SKM-1 (cell line): ENCODE measurements at regions not wholly inside any gene's neighbourhood (a gene's known extent, or its start where the extent isn't known, plus 50 kb on each side); places are given as distances from the start of the nearest gene placed in this dataset.

Source experiments
- DNase-seq: peaks from one replicate; lab custom pipeline; 2025; ENCODE audit not compliant: unreplicated experiment; lab: John Stamatoyannopoulos, UW

- DNase-seq = no peak
Observed at GRCh38 chr4:155081222-155081621, 127.2 kb upstream of the NPY2R start.

GRCh38 chr4:155085843-155086530, 122.4 kb upstream of the NPY2R start:
- DNase-seq = no peak

GRCh38 chr4:155094201-155094820, 114.1 kb upstream of the NPY2R start:
- no peak for DNase-seq

- no peak for DNase-seq
Observed at GRCh38 chr4:155099231-155099630, 109.2 kb upstream of the NPY2R start.

- DNase-seq = no peak
Observed at GRCh38 chr4:155106629-155107028, 101.8 kb upstream of the NPY2R start.

- no peak for DNase-seq
Observed at GRCh38 chr4:155107059-155107458, 101.4 kb upstream of the NPY2R start.

- DNase-seq = no peak
Observed at GRCh38 chr4:155114790-155115189, 93.6 kb upstream of the NPY2R start.

GRCh38 chr4:155119006-155119405, 89.4 kb upstream of the NPY2R start:
- DNase-seq = no peak

GRCh38 chr4:155120536-155120935, 87.9 kb upstream of the NPY2R start:
- DNase-seq = no peak

- DNase-seq = no peak
Observed at GRCh38 chr4:155122382-155122781, 86.1 kb upstream of the NPY2R start.

GRCh38 chr4:155134136-155134535, 74.3 kb upstream of the NPY2R start:
- DNase-seq = no peak

- no peak for DNase-seq
Observed at GRCh38 chr4:155140889-155141288, 67.5 kb upstream of the NPY2R start.

GRCh38 chr4:155143512-155143911, 64.9 kb upstream of the NPY2R start:
- no peak for DNase-seq
